ENCODE measurements at regions not wholly inside any gene's neighbourhood (a gene's known extent, or its start where the extent isn't known, plus 50 kb on each side); places are given as distances from the start of the nearest gene placed in this dataset.

- no peak overlapping the region for H3K27ac ChIP-seq (replicated peaks)
- DNase-seq (ENCODE audit: low read depth in 1 of 2, low spot score in 1 of 2): no peak
- TF ChIP-seq REST (IDR thresholded peaks at IDR 0.05; ENCODE audit: insufficient replicate concordance, low read depth): no peak
- TF ChIP-seq GABPA (IDR thresholded peaks at IDR 0.05; ENCODE audit: low read depth): no peak
- no peak for TF ChIP-seq CTCF (IDR thresholded peaks at IDR 0.05; ENCODE audit: insufficient read depth, low read length)
- TF ChIP-seq POLR2AphosphoS5 (IDR thresholded peaks at IDR 0.05; ENCODE audit: low read depth): no peak
- no peak for TF ChIP-seq SPI1 (IDR thresholded peaks at IDR 0.05; ENCODE audit: borderline replicate concordance, low read depth)
- no peak overlapping the region for H3K4me3 ChIP-seq (replicated peaks; ENCODE audit: insufficient read depth, low read length)
- H3K27me3 ChIP-seq (ENCODE audit: insufficient read depth, poor library complexity, severe bottlenecking): no peaks in the 10 kb centered on the region
Measured at GRCh38 chr3:148136816-148137215, 560.9 kb upstream of the AGTR1 start.

GRCh38 chr3:148146241-148146640 lies 551.5 kb upstream of the AGTR1 start:
- Histone ChIP-seq H3K4me3 (replicated peaks; ENCODE audit: insufficient read depth, low read length) (no peak overlapping the region), H3K27ac (replicated peaks) (no peak overlapping the region), H3K27me3 (ENCODE audit: insufficient read depth, poor library complexity, severe bottlenecking) (no peaks in the 10 kb centered on the region)
- TF ChIP-seq CTCF (IDR thresholded peaks at IDR 0.05; ENCODE audit: insufficient read depth, low read length): no peak
- TF ChIP-seq REST (IDR thresholded peaks at IDR 0.05; ENCODE audit: insufficient replicate concordance, low read depth): no peak
- TF ChIP-seq POLR2AphosphoS5 (IDR thresholded peaks at IDR 0.05; ENCODE audit: low read depth): no peak
- TF ChIP-seq GABPA (IDR thresholded peaks at IDR 0.05; ENCODE audit: low read depth): no peak
- no peak for TF ChIP-seq SPI1 (IDR thresholded peaks at IDR 0.05; ENCODE audit: borderline replicate concordance, low read depth)
- no peak for DNase-seq (ENCODE audit: low read depth in 1 of 2, low spot score in 1 of 2)

- no peaks in the 10 kb centered on the region for H3K27me3 ChIP-seq (ENCODE audit: insufficient read depth, poor library complexity, severe bottlenecking)
- DNase-seq (ENCODE audit: low read depth in 1 of 2, low spot score in 1 of 2): no peak
- no peak overlapping the region for H3K27ac ChIP-seq (replicated peaks)
- no peak for TF ChIP-seq REST (IDR thresholded peaks at IDR 0.05; ENCODE audit: insufficient replicate concordance, low read depth)
- TF ChIP-seq SPI1 (IDR thresholded peaks at IDR 0.05; ENCODE audit: borderline replicate concordance, low read depth): no peak
- TF ChIP-seq POLR2AphosphoS5 (IDR thresholded peaks at IDR 0.05; ENCODE audit: low read depth): no peak
- no peak for TF ChIP-seq CTCF (IDR thresholded peaks at IDR 0.05; ENCODE audit: insufficient read depth, low read length)
- TF ChIP-seq GABPA (IDR thresholded peaks at IDR 0.05; ENCODE audit: low read depth): no peak
- H3K4me3 ChIP-seq (replicated peaks; ENCODE audit: insufficient read depth, low read length): no peak overlapping the region
Measured at GRCh38 chr3:148146947-148147826, 550.5 kb upstream of the AGTR1 start.

Data from HL-60 (cell line).